ENCODE measurements at regions not wholly inside any gene's neighbourhood (a gene's known extent, or its start where the extent isn't known, plus 50 kb on each side); places are given as distances from the start of the nearest gene placed in this dataset.

- no peak for DNase-seq
Observed at GRCh38 chr1:22289307-22289995, 146.6 kb upstream of the WNT4 start.

DNA sequence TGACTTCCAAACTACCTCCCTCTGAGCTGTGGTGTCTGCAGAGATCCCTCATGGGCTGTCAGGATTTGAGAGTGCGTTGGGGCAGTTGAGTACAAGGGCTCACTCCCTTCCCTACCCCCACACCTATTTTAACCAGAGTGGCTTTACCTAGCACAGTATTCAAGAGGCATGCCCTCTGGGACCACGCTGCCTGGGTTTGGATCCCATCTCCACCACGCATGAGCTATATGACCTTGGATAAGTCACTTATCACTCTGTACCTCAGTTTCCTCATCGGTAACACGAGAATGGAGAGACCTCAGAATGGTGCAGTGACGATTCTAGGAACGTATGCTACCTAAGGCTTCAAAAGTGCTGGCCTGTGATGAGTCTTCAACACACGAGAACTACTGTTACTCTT, 147.3 kb upstream of the WNT4 start:
- no peak for DNase-seq

- DNase-seq = no peak
Observed at GRCh38 chr1:22290611-22291010, 147.7 kb upstream of the WNT4 start.

- no peak for DNase-seq
Observed at GRCh38 chr1:22291057-22291456, 148.2 kb upstream of the WNT4 start.

DNA sequence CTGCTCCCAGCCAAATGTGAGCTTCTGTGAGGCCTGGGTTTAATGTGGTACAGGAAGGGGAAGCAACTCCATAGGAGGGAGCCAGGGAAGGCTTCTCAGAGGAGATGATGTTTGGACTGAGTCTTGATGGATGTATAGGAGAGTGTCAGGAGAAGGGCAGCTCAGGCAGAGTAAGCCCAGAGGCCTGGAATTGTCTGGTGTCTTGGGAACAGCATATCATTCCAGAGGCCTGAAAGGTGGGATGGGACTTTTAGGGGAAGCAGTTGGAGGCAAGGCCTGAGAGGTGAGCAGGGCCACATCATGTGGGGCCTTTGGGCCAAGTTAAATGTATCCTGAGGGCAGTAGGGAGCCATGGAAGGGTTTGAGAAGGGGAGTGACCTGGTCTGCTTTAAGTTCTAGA, 148.6 kb upstream of the WNT4 start:
- DNase-seq = no peak

DNA sequence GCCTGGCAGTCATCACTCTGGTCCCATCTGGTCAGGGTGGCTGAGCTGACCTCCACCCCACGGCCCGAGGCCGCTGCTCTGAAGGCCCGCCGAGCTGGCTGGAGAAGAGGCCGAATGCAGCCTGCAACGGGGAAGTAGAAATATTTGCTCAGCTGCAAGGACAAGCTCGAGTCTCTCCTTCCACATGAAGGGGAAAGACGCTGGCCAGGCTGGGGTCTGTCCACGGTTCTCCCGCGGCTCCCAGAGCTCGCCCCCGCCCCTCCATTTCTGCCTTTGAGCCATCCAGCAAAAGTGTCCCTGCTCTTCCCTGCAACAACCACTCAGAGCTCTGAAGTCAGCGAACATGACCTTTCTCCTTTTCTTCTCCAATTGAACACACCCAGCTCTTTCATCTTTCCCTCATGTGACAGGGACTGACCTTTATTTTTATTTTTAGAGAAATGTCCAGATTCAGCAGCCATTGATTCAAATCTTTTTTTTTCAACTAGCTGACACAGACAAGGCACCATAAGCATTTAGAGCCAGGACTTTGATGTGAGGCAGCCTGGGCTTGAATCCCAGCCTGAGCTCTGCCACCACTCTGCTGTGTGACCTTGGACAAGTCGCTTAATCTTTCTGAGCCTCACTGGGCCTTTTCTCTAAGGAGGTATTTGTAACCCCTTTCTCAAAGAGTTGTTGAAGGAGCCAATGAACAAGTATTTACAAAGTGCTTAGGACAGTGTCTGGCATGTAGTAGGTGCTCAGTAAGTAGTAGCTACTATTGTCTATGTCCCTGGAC, 149.3 kb upstream of the WNT4 start:
- peak; percentile 18 for DNase-seq

GRCh38 chr1:22295396-22295795, 152.5 kb upstream of the WNT4 start:
- no peak for DNase-seq

DNA sequence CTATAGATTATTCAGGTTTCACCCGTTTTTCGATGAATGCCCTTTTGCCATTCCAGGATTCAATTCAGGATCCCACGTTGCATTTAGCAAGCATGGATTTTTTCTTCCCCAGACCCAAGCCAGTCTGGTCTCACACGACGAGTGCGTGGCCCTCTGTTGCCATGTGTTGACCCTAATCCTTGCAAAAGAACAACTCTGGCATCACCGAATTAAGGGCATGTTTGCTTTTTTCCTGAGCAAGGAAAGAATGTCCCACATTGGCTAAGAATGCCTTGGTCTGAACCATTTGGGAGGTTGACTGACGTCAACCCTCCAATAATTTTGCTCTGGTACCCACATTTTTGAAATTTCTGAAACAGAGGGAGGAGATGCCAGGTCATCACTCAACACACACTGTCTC, 153.0 kb upstream of the WNT4 start:
- DNase-seq = no peak

DNA sequence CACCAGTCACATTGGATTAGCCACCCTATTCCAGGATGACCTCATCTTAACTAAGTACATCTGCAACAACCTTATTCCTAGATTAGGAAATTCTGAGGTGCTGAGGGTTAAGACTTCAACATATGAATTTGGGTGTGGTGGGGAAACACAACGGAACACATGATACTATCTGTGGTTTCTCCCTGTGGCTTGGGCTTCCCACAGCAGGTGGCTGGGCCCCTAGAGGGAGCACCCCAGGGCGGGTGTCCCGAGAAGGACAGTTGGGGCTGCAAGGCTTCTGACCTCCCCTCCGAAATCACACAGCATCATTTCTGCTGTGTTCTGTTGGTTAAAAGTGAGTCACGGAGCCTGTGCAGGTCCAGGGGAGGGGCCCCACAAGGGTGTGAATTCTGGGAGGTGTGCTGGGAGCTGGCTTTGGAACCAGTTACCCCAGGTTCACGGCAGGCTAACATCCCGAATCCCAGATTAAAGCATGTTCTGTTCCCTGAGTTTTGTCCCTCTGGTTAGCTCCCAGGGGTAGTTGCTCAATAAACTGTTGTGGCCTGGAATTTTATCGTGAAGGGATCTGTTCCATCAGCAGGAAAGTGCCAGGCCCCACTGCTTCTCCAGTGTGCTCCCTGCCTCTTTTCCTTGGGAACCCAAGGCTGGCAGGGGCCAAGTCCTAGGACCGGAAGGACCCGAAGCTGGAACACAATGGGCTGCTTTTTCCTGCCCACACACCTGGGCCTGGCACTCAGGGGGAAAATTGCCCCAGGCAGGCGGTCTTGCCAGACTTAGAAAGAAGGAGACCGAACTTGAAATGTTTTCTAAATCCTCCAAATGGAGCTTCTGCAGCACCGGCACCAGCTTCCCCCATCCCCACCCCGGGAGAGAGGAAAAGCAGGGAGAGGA, 154.0 kb upstream of the WNT4 start:
- no peak for DNase-seq

DNA sequence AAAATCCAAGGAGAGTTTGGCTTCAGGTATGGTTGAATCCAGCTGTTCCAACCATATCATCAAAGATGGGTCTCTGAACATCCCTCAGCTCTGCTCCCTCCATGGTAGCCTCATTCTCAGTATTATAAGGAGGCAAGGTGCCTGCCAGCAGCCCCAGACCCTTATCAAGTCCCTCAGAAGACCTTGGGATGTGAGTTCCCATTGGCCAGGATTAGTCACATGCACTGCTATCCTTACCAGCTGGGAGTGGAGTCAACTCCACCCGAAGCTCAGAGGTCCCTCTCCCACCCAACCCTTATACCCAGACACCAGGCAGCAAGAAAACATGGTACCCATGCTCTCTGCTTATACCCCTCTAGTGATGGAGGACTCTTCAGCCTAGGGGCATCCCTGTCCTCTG, 153.7 kb upstream of the ZBTB40 start:
- DNase-seq = no peak

- DNase-seq = no peak
Observed at GRCh38 chr1:22303816-22304215, 147.8 kb upstream of the ZBTB40 start.

DNA sequence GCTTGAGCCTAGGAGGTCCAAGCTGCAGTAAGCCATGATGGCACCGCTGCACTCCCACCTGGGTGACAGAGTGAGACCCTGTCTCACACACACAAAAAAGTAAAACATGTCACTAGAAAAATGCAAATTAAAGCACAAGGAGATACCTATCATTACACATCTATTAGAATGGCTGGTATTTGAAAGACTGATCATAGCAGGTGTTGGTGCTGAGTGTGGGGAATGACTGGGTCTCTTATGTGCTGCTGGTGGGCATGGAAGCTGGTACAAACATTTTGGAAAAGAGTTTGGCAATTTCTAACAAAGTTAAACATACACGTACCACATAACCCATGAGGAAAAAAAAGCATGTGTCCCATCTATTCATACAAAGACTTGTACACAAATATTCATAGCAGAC, 142.1 kb upstream of the ZBTB40 start:
- no peak for DNase-seq

DNA sequence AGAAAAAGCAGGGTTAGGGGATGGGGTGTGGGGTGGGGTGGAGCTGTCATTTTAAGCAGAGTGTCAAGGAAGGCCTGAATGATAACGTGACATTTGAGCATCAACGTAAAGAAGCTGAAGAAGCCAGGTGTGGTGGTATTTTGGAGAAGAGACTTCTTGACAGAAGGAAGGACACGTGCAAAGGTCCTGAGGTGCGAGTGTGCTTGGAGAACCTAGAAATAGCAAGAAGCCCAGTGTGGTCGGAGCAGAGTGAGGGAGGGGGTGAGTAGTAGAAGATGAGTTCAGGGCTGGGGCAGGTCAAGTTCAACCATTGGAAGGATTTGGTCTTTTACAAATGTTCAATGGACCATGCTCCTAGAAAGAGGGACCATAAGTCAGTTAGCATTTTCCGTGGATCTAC, 140.2 kb upstream of the ZBTB40 start:
- DNase-seq = no peak

DNA sequence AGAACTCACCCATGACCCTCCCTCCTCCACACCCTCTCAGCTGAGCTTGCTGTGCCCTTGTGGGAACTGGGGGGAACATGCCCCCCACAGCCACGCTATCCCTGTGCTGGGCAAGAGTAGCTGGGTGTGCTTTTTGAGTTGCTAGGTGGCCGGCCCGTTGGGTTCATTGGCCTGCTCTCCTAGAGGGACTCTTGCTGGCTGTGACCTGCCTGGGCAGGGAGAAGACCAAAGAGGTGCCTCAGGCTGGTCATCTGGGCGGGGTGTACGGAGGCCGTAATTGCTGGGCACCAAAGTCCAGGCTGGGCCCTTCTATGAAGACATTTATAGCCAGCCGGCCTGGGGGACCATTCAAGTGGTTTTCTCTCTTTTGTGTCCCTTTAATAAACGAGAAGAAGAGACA, 138.3 kb upstream of the ZBTB40 start:
- DNase-seq = no peak

DNA sequence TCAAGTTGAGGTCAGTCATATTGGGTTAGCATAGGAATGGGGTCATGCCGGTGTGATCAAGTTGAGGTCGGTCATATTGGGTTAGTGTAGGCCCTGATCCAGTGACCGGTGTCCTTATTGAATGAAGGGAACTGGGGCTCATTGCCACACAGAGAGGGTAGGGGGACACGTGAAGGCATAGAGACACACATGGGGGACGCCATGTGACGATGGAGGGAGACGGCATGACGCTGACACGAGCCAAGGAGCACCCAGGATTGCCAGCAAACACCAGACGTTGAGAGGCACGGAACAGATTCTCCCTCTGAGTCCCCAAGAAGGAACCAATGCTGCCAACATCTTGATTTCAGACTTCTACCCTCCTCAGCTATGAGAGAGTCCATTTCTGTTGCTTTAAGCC, 136.9 kb upstream of the ZBTB40 start:
- DNase-seq = no peak

DNA sequence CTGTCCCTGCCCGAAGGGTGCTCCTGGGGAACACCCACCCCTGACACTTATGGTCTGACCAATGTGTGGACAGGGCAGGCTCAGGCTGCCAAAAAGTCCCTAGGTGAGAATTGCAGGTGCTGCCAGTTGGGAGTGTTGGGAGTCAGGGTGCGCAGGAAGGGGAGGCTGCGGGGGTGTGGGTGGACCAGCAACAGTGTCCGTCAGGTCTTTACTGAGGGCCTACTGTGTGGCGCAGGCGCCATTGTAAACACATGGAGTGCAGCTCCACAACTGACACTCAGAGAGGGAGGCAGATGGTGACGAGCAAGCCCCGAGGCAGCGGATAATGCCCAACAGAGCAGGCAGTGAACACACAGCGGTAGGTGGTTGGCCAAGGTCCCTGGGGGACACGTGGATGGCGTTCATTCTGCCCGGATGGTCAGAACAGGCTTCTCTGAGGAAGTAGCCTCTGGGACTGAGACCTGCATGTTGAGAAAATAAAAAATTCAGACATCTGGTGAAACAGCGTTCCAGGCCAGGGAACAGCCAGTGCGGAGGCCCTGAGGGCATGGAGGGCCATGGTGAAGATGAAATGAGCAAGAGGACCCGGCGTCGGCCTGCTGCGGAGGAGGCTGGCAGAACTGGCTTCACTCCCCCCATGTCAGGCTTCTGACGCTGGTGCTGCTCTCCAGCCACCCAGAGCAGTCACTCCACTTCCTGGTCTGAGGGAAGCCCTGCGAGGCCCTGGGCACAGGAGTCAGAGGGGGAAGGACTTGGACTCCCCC, 136.2 kb upstream of the ZBTB40 start:
- DNase-seq = no peak

DNA sequence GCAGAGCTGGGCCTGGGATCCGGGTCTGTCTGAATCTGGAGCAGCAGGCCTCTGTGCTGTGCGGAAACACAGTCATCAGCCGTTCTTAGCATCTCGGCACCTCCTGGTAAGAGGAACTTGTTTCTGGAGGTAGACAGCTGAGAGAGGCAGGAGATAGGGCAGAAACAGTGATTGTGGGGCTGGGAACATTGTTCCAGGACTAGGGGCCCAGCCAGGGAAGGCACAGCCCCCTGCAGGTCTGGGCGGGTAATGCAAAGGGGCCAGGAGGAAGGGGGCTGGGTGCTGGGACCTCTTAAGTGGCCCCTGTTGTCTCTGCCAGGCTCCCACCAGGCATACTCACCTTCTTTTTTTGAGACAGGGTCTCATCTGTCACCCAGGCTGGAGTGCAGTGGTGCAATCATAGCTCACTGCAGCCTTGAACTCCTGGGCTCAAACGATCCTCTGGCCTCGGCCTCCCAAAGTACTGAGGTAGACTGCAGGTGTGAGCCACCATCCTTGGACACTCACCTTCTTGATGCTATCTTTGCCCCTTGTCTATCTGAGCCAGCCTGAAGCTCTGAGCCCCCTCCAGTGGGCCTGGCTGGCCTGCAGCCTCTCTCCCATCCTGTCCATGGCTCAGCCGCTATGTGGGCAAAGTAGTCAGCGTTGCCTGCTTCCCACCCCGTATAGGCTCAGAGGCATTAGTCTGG, 134.3 kb upstream of the ZBTB40 start:
- DNase-seq = no peak

- no peak for DNase-seq
Observed at GRCh38 chr1:22317920-22318243, 133.8 kb upstream of the ZBTB40 start.

- DNase-seq = no peak
Observed at GRCh38 chr1:22318279-22318981, 133.2 kb upstream of the ZBTB40 start.

DNA sequence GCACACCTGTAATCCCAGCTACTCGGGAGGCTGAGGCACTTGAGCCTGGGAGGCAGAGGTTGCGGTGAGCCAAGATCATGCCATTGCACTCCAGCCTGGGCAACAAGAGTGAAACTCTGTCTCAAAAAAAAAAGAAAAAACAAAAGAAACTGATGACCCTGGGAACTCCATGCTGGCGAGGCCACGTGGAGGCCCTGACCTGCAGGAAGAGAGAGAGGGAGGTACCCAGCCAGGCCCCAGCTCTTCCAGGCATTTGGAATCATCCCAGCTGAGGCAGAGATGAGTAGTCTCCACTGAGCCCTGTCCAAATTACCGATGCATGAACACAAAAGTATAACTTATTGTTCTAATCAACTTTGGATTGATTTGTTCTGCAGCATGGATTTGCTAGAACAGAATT, 132.0 kb upstream of the ZBTB40 start:
- no peak for DNase-seq

- DNase-seq = no peak
Observed at GRCh38 chr1:22320587-22321344, 130.9 kb upstream of the ZBTB40 start.
